Pulmonary artery endothelial cell (primary cell): ENCODE measurements at regions not wholly inside any gene's neighbourhood (a gene's known extent, or its start where the extent isn't known, plus 50 kb on each side); places are given as distances from the start of the nearest gene placed in this dataset.
A peak's percentile ranks its signal among the peaks of the same experiment; 100 is the strongest.
"Not testable (repeated sequence)": the region's sequence is repeated elsewhere in the genome, so short reads cannot be mapped to it uniquely, and the experiment has no call there.

Experiments used
- DNase-seq: peaks from one replicate; pipeline ENCODE4 v3.0.0-alpha.2; 2011; ENCODE audit warnings: low read depth, low spot score

DNA sequence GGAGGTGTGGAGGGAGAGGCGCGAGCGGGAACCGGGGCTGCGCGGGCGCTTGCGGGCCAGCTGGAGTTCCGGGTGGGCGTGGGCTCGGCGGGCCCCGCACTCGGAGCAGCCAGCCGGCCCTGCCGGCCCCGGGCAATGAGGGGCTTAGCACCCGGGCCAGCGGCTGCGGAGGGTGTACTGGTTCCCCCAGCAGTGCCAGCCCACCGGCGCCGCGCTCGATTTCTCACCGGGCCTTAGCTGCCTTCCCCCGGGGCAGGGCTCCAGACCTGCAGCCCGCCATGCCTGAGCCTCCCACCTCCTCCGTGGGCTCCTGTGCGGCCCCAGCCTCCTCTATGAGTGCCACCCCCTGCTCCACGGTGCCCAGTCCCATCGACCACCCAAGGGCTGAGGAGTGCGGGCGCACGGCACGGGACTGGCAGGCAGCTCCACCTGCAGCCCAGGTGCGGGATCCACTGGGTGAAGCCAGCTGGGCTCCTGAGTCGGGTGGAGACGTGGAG, 141.4 kb downstream of the SPRY1 start:
- DNase-seq: not testable (repeated sequence)

DNA sequence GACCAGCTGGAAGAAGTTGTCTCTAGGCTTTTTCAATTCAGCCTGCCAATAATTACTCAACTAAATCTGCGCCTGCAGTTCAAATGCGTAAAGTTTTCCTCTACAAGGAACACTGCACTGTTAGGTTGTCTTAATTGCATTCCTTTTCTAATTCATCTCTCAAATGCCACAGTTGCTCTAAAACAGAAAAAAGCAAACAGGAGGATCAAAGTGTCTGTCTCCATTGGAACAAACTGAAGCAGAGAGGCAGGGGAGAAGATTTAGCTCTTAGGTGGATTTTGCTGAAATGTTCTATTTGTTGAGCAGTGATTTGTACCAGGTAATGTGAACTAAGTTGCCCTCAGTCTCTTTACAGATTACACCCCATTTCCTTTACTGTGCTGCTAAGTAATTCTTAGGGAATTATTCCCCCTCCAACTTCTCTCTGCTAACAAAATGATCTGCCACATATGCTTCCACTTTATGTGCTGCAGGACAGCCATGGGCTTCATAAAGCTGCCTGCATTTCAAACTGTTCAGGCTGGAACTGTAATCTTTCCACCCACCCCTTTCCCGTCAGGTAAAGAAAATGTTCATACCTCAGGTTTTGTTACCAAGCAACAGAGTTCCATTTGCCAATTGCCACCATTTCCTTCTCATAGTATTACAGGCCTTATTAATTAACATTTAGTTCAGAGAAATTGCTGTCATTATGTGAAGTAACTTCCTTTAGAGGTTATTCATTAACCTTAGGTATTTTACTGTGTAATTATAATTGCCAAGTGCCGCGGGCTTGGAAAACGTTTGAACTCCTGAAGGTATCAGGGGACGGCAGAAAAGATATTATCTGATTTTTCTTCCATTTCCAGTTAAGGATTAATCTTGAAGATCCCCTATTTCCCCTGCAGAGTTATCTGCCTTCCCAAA, 149.3 kb downstream of the SPRY1 start:
- DNase-seq: no peak

DNA sequence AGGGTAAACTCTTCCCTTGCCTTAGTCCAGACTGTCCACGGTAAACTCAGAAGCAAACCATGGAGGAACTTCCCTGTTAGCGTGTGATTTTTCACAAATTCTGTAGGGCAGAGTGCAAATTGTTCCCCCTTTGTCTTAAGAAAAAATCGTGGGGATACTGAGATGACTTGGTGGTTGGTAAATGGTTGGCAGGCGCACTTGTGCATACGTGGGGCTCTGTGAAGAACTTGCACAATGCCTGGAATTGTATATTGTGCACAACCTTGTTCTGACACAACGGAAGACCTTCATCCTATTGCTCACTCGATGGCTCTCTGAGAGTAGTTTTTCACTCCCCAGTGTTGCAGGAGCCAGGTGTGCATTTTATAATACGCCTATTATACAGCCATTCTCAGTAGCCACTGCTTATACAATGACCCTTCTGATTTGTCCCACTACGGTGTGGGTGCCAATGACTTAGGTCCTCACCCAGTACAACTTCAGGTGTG, 150.0 kb downstream of the SPRY1 start:
- no peak for DNase-seq

DNA sequence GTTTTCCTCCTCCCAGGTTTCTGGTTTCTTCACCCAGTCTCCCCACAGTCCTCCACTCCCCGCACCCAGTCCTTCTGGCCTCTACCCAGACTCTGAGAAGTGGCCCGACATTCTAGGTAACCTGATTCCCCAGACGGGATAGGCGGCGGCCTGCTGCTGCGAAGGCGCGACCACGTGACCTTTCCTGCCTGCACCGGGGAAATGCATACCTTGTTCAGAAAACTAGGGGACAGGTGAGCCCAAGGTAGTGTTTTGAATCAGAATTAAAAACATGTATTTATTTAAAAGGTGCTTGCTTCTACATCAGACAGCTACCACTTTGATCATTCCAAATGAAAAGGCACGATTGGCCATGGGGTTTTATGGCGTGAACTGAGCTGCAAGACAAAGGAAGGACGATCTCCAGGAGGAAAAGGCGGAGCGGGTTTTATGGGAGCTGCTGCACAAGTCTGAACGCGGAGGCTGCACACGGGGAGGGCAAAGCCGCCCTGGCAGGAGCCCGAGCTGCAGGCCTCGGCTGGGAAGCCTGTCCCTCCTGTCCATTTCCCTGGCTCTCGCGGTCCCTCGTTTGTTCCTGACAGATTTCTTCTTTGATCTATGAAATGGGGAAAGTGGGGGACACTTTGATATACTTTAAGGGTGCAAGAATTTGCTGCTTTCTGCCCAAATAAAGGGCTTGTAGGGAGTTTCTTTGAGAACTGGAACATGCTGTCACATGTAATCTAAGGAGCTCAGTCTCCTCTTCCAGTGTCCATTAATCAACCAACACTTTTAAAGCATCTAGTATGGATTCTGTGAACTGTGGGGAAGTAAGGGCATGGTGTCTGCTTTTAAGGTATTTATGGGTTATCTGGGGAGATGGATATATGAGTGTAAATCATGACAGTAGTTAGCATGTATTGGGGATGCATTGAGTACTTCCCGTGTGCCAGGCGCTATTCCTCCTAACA, 150.9 kb downstream of the SPRY1 start:
- no peak for DNase-seq

DNA sequence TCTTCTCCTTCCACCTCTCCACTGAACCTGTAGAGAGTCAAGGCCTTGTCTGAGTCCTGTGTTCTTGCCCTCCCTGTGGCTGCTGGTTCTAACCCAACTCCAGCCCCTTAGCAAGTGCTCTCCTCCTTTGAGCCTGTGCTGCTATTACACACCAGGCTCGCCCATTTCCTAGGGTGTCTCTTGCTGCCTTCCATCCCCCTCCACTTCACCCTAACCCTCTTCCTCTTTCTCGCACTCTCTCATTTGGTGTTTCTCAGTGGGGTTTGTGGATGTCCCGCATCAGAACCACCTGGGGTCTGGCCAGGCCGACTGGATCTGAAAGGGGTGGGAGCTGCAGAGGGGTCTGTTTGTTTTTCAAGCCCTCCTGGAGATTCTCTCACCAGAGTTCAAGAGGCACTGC, 156.7 kb downstream of the SPRY1 start:
- no peak for DNase-seq

DNA sequence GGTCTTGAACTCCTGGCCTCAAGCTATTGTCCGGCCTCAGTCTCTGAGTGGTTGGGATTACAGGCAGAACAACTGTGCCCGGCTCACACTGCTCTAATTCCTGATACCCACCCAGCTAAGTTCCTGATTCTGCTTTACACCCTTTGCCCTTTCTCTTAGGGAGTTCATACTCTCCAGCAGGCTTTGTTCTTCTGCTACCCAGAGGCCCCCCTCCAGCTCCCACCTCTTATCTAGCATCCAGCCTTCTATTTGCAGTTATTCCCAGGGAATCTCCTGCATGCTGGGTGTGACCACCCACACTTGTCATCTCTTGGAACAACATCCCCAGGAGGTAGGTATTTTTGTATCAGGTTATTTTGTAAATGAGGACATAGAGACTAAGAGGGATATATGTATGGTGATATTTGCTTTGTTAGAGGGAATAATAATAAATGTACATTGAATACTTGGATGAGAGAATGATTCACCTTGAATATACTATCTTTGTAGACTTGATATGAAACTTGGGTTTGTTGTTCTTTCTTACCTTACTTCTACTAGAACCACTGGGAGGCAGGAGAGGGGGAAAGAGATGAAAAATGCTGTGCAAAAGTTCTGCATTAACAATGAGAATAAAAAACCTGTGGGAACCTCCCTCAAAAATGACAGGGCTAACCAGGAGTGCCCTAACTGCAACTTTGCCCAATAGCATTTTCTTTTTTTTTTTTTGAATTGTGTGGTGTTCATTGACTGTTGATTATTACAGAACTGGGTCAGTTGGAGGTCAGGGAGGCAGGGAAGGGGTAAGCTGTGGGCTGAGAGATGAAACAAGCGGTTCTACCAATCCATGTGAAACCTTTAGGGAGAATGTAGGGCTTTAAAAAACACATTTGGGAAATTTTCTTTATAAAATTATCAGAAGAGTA, 157.4 kb downstream of the SPRY1 start:
- DNase-seq: no peak

DNA sequence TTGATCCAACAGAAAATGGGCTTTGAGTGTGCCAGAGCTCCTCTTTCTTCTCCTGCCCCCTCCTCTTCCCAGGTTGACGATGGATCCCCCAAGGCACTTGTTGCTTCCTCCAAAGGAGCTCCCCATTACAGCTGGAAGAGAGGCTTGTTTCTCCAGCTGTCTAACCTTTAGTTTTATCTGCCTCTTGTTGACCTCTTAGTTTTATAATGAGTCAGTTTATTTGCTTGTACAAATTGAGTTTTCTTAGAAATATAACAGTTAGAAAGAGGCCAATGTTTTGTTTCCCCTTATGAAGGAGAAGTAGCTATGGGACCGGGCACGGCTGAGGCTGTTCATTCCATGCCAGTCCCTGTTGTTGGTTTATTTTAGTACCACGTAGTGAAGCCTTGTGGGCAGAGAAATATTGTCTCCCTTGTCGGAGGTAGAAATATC, 158.2 kb downstream of the SPRY1 start:
- no peak for DNase-seq

DNA sequence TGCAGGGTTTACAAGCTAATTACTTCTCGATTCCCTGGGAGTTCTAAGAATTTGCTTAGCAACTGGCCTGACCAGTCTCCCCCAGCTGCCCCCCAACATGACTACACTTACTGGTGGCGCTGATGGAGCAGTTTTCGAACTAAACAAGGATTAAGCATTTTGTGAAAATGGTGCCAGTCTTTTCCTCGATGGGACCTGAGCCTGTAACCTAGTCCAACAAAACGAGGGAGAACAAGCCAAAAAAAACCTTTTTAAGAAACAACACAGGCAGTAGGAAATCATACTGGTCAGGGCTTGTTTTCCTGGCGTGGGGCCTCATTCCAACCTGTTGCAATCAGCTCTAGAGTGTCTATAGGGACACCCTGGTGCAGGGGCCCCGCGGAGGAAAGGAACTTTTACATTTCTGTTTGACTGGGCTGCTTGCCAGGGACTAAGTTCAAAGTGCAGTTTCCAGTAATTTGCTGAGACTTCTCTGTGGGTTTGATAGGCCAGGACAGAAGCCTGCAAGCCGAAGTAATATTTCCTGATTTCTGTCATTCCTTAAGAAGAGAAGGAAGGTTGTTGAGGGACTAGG, 158.7 kb downstream of the SPRY1 start:
- DNase-seq: peak; percentile 85

DNA sequence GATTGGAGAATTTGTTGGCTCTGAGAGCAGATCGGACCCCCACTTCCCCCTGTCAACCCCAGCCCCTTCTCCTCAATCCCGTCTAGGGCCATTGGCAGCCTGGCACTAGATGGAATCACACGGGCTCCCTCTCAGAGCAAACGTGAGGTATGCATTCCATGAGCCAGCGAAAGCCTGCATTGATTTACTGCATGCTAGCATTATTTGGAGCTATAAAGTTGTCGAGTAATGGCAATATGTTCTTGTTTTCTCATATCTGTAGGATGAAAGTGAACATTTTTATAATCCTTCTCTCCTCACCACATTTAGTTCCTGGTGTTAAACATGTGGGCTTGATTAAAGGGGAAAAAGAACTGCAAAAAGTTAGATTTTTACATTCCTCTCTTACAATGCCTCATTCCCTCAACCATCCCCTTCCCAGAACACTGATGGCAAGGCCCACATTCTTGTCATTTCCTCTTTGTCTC, 159.2 kb downstream of the SPRY1 start:
- DNase-seq: no peak

DNA sequence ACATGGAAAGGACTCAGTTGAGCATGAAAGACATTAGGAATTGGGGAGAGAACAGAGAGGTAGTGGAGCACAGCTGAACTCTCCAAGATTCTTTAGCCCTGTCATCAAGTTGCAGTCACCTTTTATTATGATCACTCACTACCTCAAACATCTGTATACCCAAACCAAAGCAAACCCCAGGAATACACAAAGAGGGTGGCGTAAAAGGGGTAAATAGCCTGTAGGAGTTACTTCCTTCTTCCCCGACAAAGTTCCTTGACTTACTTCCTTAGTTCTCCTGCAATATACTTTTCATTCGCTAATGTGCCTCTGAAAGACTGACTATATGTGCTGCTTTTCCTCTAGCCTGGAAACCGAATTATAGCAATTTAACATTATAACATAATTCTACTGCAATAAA, 159.9 kb downstream of the SPRY1 start:
- DNase-seq: no peak

DNA sequence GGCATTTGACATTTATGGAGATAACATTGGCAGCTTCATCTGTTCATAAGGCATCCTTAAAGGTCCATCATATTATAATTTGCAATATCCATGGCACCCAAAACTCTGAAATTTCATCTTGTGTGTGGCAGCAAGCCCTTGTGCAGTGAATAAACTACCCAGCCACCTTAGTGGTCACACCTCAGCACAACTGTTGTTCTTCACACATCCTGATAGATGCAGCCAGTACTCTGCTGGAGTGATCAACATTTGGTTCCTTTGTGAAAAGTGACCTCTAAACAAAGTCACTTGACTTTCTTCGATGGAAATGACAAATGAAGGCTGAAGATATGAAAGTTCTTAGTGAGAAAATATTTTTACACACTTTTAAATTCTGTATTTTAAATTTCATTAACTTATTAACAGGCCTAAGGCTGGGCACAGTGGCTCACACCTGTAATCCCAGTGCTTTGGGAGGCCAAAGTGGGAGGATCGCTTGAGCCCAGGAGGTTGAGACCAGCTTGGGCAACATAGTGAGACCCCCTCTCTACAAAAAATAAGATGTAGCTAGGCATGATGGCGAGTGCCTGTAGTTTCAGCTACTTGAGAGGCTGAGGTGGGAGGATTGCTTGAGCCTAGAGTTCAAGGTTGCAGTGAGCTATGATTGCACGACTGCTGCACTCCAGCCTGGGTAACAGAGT, 161.4 kb downstream of the SPRY1 start:
- no peak for DNase-seq

DNA sequence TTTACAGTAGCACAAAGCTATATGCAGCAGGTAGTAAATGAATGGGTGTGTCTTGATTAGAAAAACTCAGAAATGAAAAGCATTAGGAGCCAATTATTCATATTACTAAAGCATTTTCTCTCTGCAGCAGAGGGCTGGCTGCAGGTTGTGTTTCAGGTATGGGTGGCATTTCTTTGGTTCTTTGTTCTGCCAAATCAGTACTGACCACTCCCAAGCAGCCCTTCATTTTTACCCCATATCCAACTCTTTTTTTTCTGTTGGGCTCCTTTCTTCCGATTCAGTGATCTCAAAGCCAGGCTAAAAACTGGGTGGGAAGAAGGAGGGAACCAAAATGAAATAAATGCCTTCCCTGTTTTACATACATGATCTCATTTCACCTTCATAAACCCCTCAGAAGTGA, 162.3 kb downstream of the SPRY1 start:
- DNase-seq: no peak

DNA sequence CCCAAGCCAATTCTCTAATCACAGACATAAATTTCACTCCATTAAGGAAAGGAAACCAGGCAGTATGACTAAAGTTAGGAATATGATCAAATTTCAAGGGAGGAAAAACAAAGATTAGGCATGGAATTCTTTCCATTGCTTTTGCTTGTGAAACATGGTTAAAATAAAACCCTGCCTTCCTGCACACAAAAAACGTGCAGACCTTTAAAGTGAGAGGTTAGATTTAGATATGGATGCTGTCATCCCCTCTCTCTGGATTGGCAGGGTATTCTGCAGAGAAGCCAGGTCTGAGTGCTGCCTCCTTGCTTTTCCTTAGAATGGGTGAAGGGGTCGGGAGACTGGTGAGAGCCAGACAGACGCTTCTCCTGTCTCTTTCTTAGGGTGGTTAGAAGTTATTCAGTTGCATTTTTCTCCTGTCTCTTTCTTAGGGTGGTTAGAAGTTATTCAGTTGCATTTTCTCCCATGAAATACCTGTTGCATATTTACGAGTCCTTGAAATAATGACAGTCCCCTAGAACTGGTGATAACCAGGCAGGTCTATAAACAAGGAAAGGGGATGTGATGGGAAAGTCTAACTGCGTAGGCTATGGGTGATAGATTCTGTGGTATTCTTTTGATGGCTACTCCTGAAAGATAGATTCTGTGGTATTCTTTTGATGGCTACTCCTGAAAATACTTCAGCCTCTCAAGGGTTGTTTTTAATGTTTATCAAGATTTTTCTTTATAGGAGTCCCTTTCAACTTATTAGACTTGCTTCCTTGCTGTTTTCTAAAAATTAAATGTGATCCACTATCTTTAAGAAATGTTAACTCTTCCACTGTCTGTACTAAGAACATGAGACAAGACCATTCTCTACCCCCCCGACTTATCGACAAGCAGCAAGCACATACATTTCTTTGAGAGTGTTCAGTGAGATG, 163.6 kb downstream of the SPRY1 start:
- no peak for DNase-seq

DNA sequence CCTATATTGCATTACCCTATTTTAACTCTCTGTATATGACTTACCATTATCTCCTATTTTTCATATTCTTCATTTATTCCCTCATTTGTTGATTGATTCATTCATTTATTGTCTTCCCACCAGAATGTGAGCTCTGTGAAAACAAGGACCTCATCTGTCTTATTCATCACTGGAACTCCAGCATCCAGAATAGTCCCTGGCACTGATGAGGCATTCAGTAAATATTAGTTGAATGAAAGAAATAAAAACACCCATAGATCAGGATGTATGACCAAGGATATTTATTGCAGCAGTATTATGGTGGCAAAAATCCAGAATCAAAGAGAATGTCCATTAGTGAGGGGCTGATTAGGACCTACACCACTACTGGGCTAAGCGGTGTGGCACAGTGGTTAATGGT, 164.9 kb downstream of the SPRY1 start:
- no peak for DNase-seq

DNA sequence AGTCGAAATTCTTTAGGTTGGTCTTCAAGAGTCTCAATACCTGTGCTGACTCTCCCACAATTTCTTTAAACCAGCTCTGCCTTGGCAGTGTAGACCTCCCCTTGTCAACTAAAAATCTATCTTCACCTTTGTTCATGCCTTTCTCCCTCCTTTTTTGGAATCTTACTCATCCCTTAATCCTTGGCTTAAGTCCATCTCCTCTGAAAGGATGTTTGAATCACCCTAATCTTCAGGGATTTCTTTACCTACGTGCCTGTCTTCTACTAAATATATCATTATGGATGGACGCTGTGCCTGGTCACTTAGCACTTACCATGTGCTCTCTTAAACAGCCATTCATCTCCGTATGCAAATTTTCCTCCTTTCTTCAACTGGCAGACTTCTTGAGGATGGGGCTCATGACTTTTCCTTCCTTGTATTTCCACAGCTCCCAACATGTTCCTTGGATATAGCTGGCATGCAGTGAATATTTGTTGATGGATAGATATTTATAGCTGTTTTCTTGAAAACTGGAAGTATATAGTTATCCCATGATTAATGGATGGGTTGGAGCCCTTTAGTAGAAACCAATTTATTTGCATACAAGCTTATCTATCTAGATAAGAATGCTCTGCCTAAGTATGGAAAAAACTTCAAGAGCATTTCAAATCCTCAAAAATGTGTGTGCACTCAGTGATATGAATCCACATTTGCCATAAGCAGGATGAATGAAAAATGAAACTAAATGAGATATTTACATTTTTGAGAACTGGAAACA, 166.6 kb downstream of the SPRY1 start:
- no peak for DNase-seq

DNA sequence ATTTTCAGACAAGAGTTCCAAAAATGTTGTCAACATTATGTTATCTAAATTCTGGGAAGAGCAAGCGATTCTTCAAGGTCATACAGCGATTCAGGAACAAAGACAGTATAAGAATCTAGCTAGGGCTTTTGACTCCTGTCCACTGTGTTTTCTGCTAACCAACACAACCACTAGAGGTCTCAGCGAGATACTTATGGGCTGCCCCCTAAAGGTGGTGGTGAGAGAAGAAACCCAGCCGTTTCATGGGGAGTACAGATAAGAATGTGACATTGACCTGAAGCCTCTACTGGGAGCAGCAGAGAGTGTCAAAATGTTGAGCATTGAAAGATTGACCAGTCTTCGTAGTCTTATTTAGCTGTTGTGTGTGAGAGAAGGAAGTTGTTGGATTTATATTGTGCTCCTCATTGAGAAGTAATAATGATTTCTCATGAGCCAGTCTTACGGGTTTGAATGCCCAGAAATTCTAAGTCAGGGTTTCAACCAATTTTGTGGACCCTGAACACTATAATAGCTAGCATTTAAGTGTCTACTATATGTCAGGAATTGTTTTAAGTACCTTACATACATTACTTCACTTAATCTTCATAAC, 168.3 kb downstream of the SPRY1 start:
- peak; percentile 52 for DNase-seq

DNA sequence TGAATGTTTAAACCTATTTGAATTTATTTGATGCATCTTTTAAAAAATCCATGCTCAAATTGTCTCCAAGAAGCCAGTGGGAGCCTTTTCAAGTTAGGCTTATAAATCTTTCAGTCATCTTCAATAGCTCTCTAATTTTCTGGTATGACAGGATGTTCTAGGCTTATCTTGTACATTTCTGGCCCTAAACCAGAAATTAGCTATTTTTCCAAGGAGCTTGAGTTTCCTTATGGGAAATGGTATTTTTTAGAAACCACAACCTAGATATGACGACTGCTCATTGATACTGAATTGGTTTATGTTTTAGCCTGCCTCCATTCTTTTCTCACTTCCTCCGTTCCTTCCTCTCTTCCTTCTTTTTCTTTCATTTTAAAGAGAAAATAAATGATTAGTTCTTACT, 172.3 kb downstream of the SPRY1 start:
- no peak for DNase-seq

DNA sequence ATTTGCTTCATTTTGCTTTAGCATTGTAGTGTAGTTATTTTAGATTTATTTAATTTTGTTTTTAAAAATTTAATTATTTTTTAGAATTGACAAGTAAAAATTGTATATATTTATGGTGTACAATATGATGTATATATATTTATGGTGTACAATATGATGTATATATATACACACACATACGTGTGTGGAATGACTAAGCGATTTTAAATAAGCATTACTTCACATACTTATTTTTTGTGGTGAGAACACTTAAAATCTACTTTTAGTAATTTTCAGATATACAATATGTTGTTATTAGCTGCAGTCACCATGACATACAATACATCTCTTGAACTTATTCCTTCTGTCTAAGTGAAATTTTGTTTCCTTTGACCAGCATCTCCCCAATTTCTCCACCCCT, 172.9 kb downstream of the SPRY1 start:
- DNase-seq: no peak
